ENCODE measurements at regions not wholly inside any gene's neighbourhood (a gene's known extent, or its start where the extent isn't known, plus 50 kb on each side); places are given as distances from the start of the nearest gene placed in this dataset.
"Not testable (repeated sequence)": the region's sequence is repeated elsewhere in the genome, so short reads cannot be mapped to it uniquely, and the experiment has no call there.

- DNase-seq (ENCODE audit: low spot score); FAIRE-seq: not testable (repeated sequence)
Observed at GRCh38 chr5:19142713-19143414, 845.1 kb downstream of the CDH18 start.

GRCh38 chr5:19143935-19144334 lies 844.1 kb downstream of the CDH18 start:
- FAIRE-seq: no peak
- no peak for DNase-seq (ENCODE audit: low spot score)

- DNase-seq (ENCODE audit: low spot score) (no peak), FAIRE-seq (no peak)
Observed at GRCh38 chr5:19169426-19169825, 818.6 kb downstream of the CDH18 start.

GRCh38 chr5:19172926-19173470 lies 815.0 kb downstream of the CDH18 start:
- FAIRE-seq (no peak), DNase-seq (ENCODE audit: low spot score) (no peak)

GRCh38 chr5:19175776-19176570 lies 812.0 kb downstream of the CDH18 start:
- no peak for DNase-seq (ENCODE audit: low spot score)
- FAIRE-seq: no peak

- no peak for DNase-seq (ENCODE audit: low spot score)
- FAIRE-seq: no peak
Observed at GRCh38 chr5:19179571-19179970, 808.4 kb downstream of the CDH18 start.

GRCh38 chr5:19189176-19189575 lies 798.8 kb downstream of the CDH18 start:
- DNase-seq (ENCODE audit: low spot score): no peak
- no peak for FAIRE-seq

- DNase-seq (ENCODE audit: low spot score) (no peak), FAIRE-seq (no peak)
Observed at GRCh38 chr5:19193631-19194030, 794.4 kb downstream of the CDH18 start.

GRCh38 chr5:19196631-19197030 lies 791.4 kb downstream of the CDH18 start:
- FAIRE-seq (no peak), DNase-seq (ENCODE audit: low spot score) (no peak)

GRCh38 chr5:19200251-19200650 lies 787.7 kb downstream of the CDH18 start:
- no peak for FAIRE-seq
- no peak for DNase-seq (ENCODE audit: low spot score)

GRCh38 chr5:19208397-19208796 lies 779.6 kb downstream of the CDH18 start:
- no peak for DNase-seq (ENCODE audit: low spot score)
- no peak for FAIRE-seq

GRCh38 chr5:19210886-19211285 lies 777.1 kb downstream of the CDH18 start:
- no peak for FAIRE-seq
- no peak for DNase-seq (ENCODE audit: low spot score)

- no peak for FAIRE-seq
- DNase-seq (ENCODE audit: low spot score): no peak
Observed at GRCh38 chr5:19229179-19229835, 758.7 kb downstream of the CDH18 start.

- no peak for FAIRE-seq
- DNase-seq (ENCODE audit: low spot score): no peak
Observed at GRCh38 chr5:19233573-19233972, 754.4 kb downstream of the CDH18 start.

- DNase-seq (ENCODE audit: low spot score) (no peak), FAIRE-seq (no peak)
Observed at GRCh38 chr5:19235101-19235584, 752.9 kb downstream of the CDH18 start.

GRCh38 chr5:19240170-19240569 lies 747.8 kb downstream of the CDH18 start:
- FAIRE-seq: no peak
- peak; percentile 49 for DNase-seq (ENCODE audit: low spot score)

- DNase-seq (ENCODE audit: low spot score) (no peak), FAIRE-seq (no peak)
Observed at GRCh38 chr5:19241690-19242089, 746.3 kb downstream of the CDH18 start.

GRCh38 chr5:19246191-19246590 lies 741.8 kb downstream of the CDH18 start:
- DNase-seq (ENCODE audit: low spot score); FAIRE-seq: not testable (repeated sequence)

- DNase-seq (ENCODE audit: low spot score) (no peak), FAIRE-seq (no peak)
Observed at GRCh38 chr5:19247302-19247701, 740.7 kb downstream of the CDH18 start.

GRCh38 chr5:19256036-19256435 lies 732.0 kb downstream of the CDH18 start:
- DNase-seq (ENCODE audit: low spot score) (no peak), FAIRE-seq (no peak)

- no peak for DNase-seq (ENCODE audit: low spot score)
Observed at GRCh38 chr5:19258686-19259085, 729.3 kb downstream of the CDH18 start.

GRCh38 chr5:19261879-19262278 lies 726.1 kb downstream of the CDH18 start:
- DNase-seq (ENCODE audit: low spot score) (no peak), FAIRE-seq (no peak)

More at GRCh38 chr5:19258686-19259085, 729.3 kb downstream of the CDH18 start:
- no peak for FAIRE-seq
